SW 1271 (cell line): ENCODE measurements at regions not wholly inside any gene's neighbourhood (a gene's known extent, or its start where the extent isn't known, plus 50 kb on each side); places are given as distances from the start of the nearest gene placed in this dataset.
"Not testable (repeated sequence)": the region's sequence is repeated elsewhere in the genome, so short reads cannot be mapped to it uniquely, and the experiment has no call there.

ENCODE experiments used
- DNase-seq, 2 experiments: peaks; one replicate each; lab custom pipeline; 2025; lab: John Stamatoyannopoulos, UW

DNA sequence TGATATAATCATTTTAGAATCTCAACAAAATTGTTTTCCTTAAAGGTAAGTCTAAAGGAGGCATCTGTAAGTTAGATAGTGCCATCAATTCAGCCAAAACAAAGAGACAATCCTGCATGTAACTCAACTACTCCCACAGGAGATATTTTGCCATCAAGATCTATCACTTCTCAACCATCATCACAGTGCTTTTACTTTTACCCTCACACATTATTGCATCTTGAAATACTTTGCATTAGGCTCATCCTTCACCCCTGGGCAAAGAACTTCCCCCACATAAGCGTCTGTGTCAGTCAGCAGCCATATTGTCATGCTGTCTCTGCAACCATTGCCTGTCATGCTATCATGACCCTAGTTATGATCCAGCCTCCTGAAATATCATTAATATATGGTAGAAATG, 54.9 kb upstream of the NLGN1 start:
- no peak for DNase-seq

DNA sequence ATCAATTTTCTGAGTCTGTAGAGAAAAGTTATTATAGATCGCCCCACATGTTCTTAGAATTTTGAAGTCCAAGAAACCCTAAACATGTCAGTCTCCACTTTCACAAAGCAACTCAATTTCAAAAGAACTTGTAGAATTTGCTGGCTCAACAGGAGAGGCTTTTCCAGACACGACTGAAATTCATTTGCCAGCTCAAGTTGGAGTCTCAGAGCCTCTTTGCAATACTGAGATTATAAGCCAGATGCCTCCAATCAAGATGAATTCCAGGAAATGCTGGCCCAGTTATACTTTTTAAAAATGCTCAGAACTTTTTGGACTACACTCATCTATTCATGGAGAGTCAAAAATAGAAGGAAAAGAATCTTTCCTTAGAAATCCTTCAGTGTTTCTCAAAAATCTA, 56.9 kb upstream of the NLGN1 start:
- DNase-seq = no peak

DNA sequence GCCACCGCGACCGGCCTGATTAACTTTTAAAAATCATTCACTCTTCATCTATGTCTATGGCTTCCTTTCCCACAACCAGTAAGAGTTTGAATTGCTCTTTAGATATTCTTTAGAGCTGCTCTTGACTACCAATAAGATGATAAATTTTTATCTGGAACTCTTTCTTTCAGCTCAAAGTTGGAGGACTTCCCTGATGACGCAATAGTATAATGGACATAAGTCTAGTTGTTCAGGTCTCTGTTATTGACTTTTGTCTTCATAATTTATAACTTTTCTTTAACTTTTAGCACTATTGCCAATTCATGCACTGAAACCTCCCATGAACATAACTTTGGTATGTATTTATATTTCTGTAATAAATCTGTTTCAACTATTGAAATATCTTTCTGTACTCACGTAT, 61.3 kb upstream of the NLGN1 start:
- no peak for DNase-seq

DNA sequence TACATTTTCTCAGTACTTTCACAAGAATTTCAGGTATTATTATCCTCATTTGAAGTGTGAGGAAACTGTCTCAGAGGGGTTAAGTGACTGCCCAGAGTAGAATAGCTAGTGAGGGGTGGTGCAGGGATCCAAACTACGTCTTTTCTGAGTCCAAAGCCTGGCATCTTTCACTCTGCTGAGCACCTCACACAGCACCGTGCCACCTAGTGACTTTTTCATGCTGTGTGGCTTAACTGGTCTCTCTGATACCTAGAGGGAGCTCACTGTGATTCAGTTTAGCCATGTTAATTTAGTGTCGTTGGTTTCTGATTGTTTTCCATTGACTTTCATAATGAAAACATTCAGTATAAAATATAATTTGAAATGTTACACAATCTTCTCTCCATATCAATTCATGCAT, 91.4 kb upstream of the NLGN1 start:
- DNase-seq = no peak

DNA sequence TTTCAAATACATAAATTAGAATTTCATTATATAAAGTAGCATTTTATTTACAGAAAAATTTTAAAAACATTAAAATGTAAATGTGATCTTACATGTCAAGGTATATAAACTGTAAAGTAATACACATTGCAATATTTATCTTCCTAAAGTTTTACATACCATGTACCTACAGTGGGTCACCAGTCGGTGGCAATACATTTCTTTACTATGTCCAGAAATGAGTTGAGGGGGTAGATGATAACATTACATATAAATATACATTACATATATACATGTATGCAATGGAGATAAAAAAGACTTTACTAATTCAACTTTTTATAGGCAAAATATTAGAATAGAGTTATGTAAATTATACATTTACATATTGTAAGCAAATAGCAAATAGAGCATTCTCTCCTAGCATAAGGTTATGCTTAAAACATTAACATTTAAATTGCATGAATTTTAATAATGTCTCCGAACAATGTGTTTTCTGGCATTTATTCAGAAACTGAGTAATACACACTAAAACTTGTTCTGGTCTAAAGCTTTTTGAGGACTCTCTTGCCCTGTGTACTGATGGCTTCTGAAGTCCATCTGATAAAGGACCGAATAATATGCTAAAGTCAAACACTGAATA, 93.3 kb upstream of the NLGN1 start:
- DNase-seq = no peak

DNA sequence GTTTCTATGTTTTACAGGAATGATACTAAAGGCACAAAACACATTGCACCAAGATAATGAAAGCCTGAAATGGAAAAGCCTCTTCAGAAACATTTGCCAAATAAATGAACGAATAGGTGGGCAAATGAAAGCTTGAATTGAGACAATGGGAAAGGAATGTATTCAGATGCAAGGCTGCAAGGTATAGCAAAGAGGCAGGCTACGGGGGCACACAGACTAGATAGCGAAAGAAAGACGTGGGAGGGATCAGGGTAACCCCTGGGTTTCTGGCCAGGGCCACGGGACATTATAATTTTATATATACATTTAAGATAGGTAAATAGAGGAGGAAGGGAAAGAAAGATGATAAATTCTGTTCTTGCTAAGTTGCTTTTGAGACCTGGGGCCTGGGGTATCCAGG, 95.9 kb upstream of the NLGN1 start:
- no peak for DNase-seq

DNA sequence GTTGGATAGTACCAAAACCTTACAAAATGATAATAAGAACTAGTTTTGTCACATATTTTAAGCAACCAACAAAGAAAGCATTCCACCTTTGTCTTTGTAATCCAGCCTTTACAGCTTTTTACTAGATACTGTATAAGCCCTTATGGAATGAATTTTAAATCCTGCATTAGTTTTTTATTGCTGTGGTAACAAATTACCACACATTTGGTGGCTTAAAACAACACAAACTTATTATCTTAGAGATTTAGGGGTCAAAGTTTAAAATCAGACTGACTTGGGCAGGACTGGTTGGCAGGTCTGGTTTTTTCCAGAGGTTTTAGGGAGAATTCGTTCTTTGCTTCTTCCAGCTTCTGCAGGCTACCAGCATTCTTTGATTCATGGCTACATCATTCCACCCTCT, 108.5 kb upstream of the NLGN1 start:
- no peak for DNase-seq

DNA sequence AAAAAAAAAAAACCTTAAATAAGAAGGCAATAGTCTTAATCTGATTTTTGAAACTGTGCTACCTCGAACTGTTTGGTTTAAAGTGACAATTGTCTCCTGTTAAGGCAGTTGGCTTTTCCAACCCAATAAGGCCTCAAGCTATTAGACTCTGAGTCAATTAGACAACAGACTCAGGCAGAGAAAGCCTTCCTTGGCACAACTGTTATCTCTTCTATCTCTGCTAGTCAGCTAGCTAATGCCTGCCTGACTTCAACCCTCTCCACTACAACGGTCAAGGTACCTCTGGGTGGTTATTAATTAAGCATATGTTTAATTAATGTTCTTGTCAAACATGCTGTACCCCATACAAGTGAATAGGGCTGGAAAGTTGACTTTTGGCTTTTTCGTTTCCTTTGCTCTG, 110.2 kb upstream of the NLGN1 start:
- no peak for DNase-seq

DNA sequence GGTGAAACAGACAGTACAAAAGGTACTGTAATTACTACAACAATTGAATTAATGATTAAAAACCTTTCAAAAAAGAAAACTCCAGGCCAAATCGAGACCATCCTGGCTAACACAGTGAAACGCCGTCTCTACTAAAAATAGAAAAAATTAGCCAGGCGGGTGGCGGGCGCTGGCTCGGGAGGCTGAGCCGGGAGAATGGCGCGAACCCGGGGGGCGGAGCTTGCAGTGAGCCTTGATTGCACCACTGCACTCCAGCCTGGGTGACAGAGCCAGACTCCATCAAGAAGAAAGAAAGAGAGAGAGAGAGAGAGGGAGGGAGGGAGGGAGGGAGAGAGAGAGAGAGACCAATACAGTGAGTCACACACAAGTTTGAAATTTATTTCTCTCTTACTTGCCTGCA, 111.0 kb upstream of the NLGN1 start:
- DNase-seq = not testable (repeated sequence)

DNA sequence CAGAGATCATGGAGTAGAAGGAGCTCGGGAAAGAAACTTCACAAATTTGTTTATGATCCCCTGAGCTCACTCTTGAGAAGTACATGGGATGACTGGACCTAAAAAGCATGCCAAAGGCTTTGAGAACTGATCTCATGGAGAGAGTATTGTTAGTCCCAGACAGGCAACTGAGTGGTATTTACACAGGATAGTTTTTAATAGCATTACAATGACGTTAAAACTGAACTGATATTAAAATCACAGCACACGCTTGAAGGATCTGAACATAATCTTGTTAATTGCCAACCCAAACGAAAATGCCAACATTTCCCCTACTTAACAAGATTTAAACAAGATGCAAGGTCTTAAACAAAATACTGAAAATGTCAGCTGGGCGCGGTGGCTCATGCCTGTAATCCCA, 113.2 kb upstream of the NLGN1 start:
- no peak for DNase-seq

DNA sequence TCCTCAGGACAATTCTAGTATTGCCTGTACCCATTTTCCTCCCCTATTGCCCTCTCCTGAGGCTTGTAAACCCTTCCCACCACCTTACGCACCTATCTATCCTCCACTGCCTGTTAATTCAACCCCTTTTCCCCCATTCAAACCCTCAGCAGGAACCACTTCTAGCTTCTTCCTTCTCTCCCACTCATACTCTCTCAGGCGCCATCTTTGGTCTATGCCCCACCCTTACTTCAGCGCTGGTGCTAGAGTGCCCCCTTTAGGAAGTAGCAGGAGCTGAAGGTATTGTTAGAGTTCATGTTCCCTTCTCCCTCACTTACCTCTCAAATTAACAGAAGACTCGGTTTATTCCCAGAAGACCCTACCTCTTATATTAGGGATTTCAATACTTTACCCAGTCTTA, 121.8 kb upstream of the NLGN1 start:
- peak in 1 of 2 experiments; percentile 3 for DNase-seq

DNA sequence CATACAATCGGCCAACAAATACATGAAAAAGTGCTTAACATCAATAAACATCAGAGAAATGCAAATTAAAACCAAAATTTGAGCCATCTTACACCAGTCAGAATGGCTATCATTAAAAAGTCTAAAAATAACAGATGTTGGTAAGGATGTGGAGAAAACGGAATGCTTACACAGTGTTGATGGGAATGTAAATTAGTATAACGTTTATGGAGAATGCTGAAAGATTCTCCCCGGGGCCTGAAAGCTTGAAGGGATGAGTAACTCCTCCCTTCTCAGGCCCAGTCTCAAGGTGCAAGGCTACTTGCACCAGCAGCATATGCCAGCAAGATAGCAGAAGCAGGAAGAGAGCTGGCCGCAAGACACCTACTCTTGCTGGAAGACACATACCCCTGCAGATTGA, 123.7 kb upstream of the NLGN1 start:
- no peak for DNase-seq

DNA sequence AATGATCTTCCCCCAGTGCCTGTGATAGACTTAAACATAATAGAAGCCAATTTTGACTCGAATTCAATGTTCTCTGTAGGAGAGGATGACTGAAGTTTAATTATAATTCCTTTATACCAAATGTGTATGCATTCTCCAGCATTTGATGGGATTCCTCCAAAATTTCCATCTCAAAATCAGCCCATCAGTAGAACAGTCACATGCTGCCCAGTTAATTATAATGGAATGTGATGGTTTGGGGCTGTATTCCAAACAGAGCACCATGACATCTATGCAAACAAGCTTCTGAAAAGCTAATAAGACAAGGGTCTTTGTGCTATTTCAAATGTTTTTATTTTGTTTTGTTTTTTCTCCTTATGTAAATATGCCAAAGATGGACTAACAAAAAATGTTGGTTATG, 127.7 kb upstream of the SPATA16 start:
- no peak for DNase-seq

DNA sequence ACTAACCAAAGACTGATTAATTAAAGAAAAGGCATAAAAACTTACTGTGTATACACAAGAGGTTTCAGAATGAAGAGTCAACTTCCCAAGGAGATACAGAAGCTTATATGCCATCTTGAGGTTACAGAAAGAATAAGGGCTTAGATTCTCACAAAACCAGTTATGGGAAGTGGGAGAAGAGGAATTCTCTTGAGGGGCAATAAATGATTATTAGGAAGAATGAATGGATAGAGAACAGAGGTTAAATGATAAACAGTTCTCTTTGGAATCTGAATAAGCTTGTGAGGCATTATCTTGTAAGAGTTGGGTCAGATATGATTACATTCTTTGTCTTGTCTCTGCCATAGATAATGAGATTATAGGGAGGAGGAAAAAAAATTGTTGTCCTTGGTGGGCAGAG, 126.7 kb upstream of the SPATA16 start:
- no peak for DNase-seq

DNA sequence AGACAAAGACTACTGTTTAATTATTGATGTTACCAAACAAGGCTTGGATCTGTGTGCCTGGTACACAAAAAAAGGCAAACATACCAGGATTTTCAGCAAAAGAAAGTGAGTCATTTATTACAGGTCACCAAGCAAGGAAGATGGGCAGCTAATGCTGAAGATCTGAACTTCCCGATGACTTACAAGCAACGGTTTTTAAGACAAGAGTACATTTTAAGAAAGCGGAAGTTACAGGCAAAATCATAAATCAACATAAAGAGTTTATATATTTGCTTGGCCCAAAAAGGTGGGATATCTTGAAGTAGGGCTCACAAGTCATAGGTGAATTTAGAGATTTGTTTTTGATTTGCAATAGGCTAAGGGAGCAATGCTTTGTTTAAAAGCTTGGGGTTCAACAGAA, 125.4 kb upstream of the SPATA16 start:
- no peak for DNase-seq

DNA sequence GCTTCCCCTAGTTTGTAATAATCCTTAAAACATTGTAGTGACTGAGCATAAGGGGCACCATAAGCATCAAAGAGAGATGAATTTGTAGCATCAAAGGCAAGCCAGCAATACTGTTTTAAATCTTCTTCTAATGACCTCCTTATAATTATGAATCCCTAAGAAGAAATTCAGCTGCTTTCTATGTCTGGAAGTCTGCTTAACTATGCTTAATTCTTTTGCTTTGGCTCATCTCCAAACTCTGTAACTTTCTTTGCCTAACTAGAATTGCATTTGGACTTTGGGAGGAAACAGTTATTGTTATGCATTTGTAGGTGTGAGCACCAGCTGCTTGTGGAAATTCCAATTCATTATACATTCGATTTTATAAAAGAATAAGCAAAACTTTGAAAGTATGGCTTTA, 117.7 kb upstream of the SPATA16 start:
- DNase-seq = no peak

DNA sequence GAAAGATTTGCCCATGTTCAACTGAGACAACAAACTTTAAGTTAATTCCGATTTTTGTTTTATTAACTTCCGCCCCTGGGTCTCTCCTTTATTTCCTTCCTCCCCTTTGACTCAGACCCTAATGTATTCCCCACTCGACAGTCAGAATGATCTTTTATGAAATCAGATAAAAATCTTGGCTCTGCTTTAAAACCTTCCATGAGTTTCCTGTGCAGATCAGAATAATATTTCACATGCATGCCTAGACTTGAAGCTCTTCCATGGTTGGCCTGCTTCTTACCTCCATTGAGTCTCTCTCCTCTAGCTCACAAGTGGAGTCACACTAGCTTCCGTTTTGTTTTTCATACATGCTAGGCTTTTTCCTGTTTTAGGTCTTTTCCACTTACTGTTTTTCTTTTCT, 116.8 kb upstream of the SPATA16 start:
- no peak for DNase-seq

DNA sequence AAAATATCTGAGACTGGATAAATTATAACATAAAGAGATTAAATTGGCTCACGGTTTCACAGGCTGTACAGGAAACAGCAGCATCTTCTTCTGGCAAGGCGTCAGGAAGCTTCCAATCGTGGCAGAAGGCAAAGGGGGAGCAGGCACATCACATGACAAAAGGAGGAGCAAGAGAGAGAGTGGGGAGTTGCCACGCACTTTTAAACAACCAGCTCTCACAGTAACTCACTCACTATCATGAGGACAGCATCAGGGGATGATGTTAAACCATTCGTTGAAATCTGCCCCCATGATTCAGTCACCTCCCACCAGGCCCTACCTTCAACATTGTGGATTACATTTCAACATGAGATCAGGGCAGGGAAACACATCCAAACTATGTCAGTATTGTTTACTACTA, 114.5 kb upstream of the SPATA16 start:
- no peak for DNase-seq

DNA sequence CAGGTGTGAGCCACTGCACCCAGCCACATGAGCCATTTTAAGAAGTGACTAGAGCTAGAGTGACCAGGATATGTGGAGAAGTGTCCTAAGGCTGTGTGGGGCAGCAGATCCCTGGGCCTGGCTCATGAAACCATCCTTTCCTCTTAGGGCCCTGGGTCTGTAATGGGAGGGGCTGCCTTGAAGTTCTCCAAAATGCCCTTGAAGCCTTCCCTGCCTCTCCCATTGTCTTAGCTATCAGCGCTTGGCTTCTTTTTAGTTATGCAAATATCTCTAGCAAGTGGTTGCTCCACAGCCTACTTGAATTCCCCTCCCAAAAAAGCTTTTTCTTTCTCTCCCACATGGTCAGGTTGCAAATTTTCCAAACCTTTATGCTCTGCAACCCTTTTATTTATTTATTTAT, 112.4 kb upstream of the SPATA16 start:
- DNase-seq = no peak

DNA sequence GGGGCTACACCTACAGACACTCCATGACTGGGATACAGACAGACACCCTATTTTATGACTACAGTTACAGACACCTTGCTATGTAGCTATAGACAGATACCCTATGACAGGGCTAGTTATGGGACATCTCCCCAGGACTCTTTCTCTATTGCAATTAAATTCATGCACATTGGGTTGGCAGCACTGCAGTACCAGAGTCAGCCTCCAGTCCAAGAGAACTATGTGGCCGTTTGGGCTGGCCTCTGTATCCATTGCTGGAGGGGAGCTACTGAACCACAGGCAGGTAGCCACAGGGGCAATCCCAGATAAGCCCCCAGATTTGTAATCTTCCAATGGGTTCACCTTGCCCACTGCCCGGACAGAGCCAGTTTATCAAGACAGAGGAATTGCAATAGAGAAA, 108.4 kb upstream of the SPATA16 start:
- no peak for DNase-seq

DNA sequence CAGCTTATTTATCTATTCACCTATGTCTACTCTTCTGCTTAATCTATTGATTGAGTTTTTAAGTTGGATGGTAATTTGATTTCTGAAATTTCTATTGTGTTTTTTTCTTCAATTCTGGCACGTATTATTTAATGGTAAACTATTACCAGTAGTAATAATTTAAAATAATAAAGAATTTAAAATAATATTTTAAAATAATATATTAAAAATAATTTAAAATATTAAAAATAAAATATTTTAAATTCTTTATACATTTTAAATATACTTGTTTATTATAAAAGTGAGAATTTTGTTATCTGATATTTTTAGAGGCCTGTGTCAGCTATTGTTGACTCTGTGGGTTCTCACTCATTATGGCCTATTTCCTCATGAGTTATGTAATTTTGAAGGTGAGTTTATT, 100.7 kb upstream of the SPATA16 start:
- no peak for DNase-seq

DNA sequence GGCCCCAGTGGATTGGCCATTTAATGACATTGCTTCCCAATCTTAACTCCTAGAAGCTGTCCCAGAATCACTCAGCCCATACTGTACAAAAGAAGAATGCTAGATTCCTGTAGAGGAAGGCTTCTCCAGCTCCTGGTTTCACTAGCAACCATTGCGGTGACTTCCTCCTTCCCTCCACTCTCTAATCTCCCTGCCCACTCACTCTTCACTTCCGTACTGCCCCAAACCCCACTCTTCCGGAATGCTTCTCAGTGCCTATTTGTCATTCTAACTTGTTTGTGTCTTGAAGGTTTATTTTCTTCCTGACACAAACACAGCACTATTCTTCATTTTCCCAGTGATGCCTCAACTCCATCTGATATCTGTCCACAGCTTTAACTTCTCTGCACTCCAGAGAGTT, 97.1 kb upstream of the SPATA16 start:
- no peak for DNase-seq

DNA sequence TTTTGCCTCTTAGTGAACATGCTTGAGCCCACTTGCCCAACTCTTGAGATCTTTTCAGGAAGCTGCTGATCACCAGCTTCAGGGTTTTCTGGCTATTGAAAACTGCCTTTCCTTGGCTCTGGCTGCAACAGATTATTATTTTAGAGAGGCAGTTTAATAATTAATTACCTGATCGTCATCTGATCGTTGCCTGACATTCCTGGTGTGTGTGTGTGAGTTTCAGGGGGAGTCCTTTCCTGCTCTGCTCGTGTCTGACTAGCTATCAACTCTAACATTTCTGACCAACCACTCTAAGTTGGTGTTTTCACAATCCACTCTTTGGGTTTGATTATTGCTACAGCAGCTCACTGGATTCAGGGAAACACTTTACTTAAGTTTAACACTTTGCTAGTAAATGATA, 84.3 kb upstream of the SPATA16 start:
- DNase-seq = no peak

DNA sequence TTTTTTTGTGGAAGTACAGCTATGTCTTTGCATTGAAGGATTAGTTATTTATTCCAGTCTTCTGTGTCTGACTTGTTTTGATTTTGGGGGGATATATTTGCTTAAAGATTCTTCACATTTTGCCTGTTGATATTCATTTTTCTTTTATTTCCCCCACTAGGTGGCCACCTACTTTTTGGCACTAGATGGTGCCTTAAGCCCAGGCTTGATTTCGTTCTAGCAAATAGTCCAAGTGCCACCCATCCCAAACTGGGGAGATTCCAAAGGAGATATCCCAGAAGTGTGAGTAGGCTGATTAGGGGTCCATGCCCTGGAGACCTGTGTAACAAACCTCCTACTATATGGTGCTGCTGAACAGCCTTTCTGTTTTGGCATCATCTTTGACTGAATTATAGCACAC, 80.0 kb upstream of the SPATA16 start:
- DNase-seq = peak in 1 of 2 experiments; percentile 10

DNA sequence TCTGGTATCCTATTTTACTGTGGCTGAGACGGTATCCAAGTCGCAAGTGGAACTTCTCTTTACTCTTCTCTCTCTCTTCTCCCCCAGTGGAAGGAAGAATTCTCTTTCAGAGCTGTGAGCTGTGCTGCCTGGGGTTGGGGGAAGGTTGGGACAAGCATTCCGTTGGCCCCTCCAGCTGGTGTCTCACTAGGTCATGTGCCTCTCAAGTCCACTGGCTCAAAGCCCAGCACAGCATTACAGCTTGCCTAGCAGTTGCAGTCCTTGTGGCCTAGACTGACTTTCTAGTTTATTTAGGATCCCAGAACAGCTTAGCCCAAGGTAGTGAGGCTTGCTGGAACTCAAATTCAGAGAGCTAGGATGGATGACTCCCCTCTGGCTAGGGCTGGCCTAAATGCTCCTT, 76.1 kb upstream of the SPATA16 start:
- DNase-seq = no peak
